ENCODE measurements at regions not wholly inside any gene's neighbourhood (a gene's known extent, or its start where the extent isn't known, plus 50 kb on each side); places are given as distances from the start of the nearest gene placed in this dataset.

DNA sequence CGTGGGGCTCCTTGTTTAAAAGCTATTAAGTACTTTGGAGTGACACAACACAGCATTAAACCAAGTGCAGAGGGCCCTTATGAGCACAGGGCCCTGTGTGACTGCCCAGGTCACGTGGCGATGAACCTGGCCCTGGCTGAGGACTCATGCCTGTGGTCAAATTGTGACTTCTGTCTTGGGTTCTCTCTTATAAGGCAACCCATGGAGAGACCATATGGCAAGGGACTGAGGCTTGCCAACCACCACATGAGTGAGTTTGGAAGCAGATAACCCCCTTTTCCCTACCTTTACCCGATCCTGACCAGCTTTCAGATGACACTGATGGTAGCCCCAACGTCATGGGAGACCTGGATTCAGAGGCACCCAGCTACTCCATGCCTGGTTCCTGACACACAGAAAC is 140.5 kb downstream of the ZBTB18 start:
- DNase-seq = no peak
- H3K27ac ChIP-seq = no peak overlapping the region
- no peak overlapping the region for H3K4me3 ChIP-seq
- no peaks in the 10 kb centered on the region for H3K9me3 ChIP-seq
- H3K36me3 ChIP-seq = no peaks in the 10 kb centered on the region
- TF ChIP-seq POLR2AphosphoS5 (IDR thresholded peaks at IDR 0.05) (no peak), EP300 (IDR thresholded peaks at IDR 0.05) (no peak), POLR2A (IDR thresholded peaks at IDR 0.05) (no peak)
- TF ChIP-seq, protein P1, sequence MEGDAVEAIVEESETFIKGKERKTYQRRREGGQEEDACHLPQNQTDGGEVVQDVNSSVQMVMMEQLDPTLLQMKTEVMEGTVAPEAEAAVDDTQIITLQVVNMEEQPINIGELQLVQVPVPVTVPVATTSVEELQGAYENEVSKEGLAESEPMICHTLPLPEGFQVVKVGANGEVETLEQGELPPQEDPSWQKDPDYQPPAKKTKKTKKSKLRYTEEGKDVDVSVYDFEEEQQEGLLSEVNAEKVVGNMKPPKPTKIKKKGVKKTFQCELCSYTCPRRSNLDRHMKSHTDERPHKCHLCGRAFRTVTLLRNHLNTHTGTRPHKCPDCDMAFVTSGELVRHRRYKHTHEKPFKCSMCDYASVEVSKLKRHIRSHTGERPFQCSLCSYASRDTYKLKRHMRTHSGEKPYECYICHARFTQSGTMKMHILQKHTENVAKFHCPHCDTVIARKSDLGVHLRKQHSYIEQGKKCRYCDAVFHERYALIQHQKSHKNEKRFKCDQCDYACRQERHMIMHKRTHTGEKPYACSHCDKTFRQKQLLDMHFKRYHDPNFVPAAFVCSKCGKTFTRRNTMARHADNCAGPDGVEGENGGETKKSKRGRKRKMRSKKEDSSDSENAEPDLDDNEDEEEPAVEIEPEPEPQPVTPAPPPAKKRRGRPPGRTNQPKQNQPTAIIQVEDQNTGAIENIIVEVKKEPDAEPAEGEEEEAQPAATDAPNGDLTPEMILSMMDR (IDR thresholded peaks at IDR 0.05) = no peak
- whole genome bisulfite sequencing, 2 donors = 84 to 85% methylated on average over 5 of the region's 5 CpGs
- H3K27me3 ChIP-seq = no peaks in the 10 kb centered on the region
- no peaks in the 10 kb centered on the region for H3K4me1 ChIP-seq
- intact Hi-C loops (cut with DNase I) = no loop called here

GRCh38 chr1:244192325-244192724 is 141.2 kb downstream of the ZBTB18 start:
- no peak for DNase-seq
- WGBS, 2 donors = 82 to 87% methylated on average over 3 of the region's 3 CpGs
- H3K9me3 ChIP-seq = no peaks in the 10 kb centered on the region
- no peaks in the 10 kb centered on the region for H3K36me3 ChIP-seq
- no peak for TF ChIP-seq EP300 (IDR thresholded peaks at IDR 0.05)
- no peak for TF ChIP-seq POLR2AphosphoS5 (IDR thresholded peaks at IDR 0.05)
- TF ChIP-seq, protein P1 (IDR thresholded peaks at IDR 0.05) = no peak
- TF ChIP-seq POLR2A (IDR thresholded peaks at IDR 0.05) = no peak
- H3K4me1 ChIP-seq = no peaks in the 10 kb centered on the region
- intact Hi-C loops (cut with DNase I) = no loop called here
- H3K4me3 ChIP-seq = no peak overlapping the region
- H3K27me3 ChIP-seq = no peaks in the 10 kb centered on the region
- no peak overlapping the region for H3K27ac ChIP-seq

- no peak for DNase-seq
- Histone ChIP-seq H3K4me1 (no peaks in the 10 kb centered on the region), H3K4me3 (no peak overlapping the region), H3K27ac (no peak overlapping the region), H3K36me3 (no peaks in the 10 kb centered on the region), H3K9me3 (no peaks in the 10 kb centered on the region), H3K27me3 (no peaks in the 10 kb centered on the region)
- intact Hi-C loops (cut with DNase I) = no loop called here
- 87 to 93% methylated on average over 6 of the region's 6 CpGs for WGBS, 2 donors
- no peak for TF ChIP-seq EP300 (IDR thresholded peaks at IDR 0.05)
- TF ChIP-seq, protein P1 (IDR thresholded peaks at IDR 0.05) = no peak
- no peak for TF ChIP-seq POLR2A (IDR thresholded peaks at IDR 0.05)
- TF ChIP-seq POLR2AphosphoS5 (IDR thresholded peaks at IDR 0.05) = no peak
Observed at GRCh38 chr1:244196571-244197285, 145.6 kb downstream of the ZBTB18 start.

DNA sequence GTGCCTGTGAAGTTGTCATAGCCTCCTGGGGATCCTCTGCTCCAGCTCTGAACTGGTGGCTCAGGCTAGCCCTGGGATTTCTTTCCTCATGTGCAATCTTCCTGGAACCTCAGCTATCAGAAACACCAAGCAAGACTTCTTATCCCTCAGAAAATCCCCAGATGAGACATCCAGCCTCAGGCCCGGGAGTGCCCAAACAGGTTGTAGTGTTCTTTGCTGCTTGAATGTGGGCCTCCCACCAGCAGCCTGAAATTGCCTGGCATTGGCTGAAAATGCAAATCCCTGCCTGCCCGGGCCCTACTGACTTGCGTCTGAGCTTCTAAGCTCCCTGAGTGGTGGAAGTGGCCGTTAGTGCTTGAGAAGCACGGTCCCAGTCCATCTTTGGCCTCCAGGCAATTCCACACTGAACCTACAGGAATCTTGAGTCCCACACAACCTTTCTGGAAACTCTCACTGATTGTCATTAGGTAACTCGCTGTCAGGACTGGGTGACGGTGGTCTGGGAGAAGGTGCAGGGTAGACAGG is 146.8 kb downstream of the ZBTB18 start:
- no peaks in the 10 kb centered on the region for H3K4me1 ChIP-seq
- TF ChIP-seq POLR2A (IDR thresholded peaks at IDR 0.05) (no peak), POLR2AphosphoS5 (IDR thresholded peaks at IDR 0.05) (no peak)
- no peak overlapping the region for H3K27ac ChIP-seq
- H3K4me3 ChIP-seq = no peak overlapping the region
- no peak for DNase-seq
- H3K36me3 ChIP-seq = no peaks in the 10 kb centered on the region
- WGBS, 2 donors = 95% methylated on average over 7 of the region's 7 CpGs
- no peaks in the 10 kb centered on the region for H3K9me3 ChIP-seq
- intact Hi-C loops (cut with DNase I) = no loop called here
- no peaks in the 10 kb centered on the region for H3K27me3 ChIP-seq

DNA sequence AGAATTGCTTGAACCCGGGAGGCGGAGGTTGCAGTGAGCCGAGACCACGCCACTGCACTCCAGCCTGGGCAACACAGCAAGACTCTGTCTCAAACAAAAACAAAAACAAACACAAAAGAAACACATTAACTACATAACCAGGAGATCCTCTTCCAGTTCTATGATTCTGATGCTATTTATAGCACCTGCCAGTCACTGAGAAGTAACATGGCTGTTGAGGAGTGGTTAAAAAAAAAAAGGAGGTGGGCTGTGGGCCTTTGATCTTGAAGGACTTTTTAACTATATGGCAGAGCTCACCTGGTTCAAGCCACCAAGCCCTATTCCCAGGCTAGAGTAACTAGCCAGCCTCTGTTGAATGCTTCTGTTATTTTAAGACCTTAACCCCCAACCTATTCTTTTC is 148.8 kb downstream of the ZBTB18 start:
- Histone ChIP-seq H3K4me3 (no peak overlapping the region), H3K4me1 (no peaks in the 10 kb centered on the region), H3K9me3 (no peaks in the 10 kb centered on the region), H3K27ac (no peak overlapping the region), H3K36me3 (no peaks in the 10 kb centered on the region), H3K27me3 (no peaks in the 10 kb centered on the region)
- intact Hi-C loops (cut with DNase I) = no loop called here
- 92 to 97% methylated on average over 4 of the region's 4 CpGs for WGBS, 2 donors
- no peak for TF ChIP-seq POLR2A (IDR thresholded peaks at IDR 0.05)
- no peak for TF ChIP-seq POLR2AphosphoS5 (IDR thresholded peaks at IDR 0.05)
- no peak for TF ChIP-seq EP300 (IDR thresholded peaks at IDR 0.05)
- TF ChIP-seq, protein P1 (IDR thresholded peaks at IDR 0.05) = no peak
- DNase-seq = no peak
